OCI-LY7 (cell line): ENCODE measurements at regions not wholly inside any gene's neighbourhood (a gene's known extent, or its start where the extent isn't known, plus 50 kb on each side); places are given as distances from the start of the nearest gene placed in this dataset.

Experiments used
- BruUV-seq: library from RNA; stranded (reverse); fragments of 400-500 nt; replicated peaks from 2 replicates; lab custom pipeline; 2021; lab: Mats Ljungman, UMichigan
- CTCF ChIA-PET: fragments of 300-600 bp; sonication (Branson Sonifier 250); formaldehyde crosslinking; loops from one replicate; lab custom pipeline; 2022; ENCODE audit warnings: antibody characterized with exemption; ENCODE audit not compliant: unreplicated experiment; lab: Charles Lee
- POLR2A ChIA-PET: fragments of 300-600 bp; sonication (Branson Sonifier 250); formaldehyde crosslinking; loops from one replicate; lab custom pipeline; 2022; ENCODE audit warnings: antibody characterized with exemption; lab: Charles Lee
- DNase-seq: peaks from one replicate; pipeline ENCODE4 v3.0.0-alpha.2; 2015; ENCODE audit warnings: low spot score
- H2AFZ ChIP-seq: fragments of 200-600 bp; sonication (generic), shearing (Covaris generic); 2 replicates; pipeline ENCODE4 v1.6.1; 2014; ENCODE audit warnings: mild to moderate bottlenecking, antibody characterized with exemption, low read length, moderate library complexity
- H3K27ac ChIP-seq: fragments of 200-600 bp; sonication (generic); 2 replicates; pipeline ENCODE4 v1.5.1; 2014; ENCODE audit warnings: mixed run types, low read depth, mild to moderate bottlenecking, moderate library complexity, low read length, inconsistent platforms; ENCODE audit not compliant: poor library complexity, severe bottlenecking
- H3K36me3 ChIP-seq: fragments of 200-600 bp; sonication (generic); 2 replicates; pipeline ENCODE4 v1.6.1; 2014; ENCODE audit warnings: mild to moderate bottlenecking, antibody characterized with exemption, low read length, moderate library complexity, mixed read lengths; ENCODE audit not compliant: insufficient read depth
- H3K4me1 ChIP-seq: fragments of 200-600 bp; sonication (generic); 2 replicates; pipeline ENCODE4 v1.5.1; 2014; ENCODE audit warnings: mild to moderate bottlenecking, low read length; ENCODE audit not compliant: insufficient read depth, poor library complexity, severe bottlenecking
- H3K4me2 ChIP-seq: fragments of 200-600 bp; sonication (generic); 2 replicates; pipeline ENCODE4 v1.6.1; 2014; ENCODE audit warnings: mild to moderate bottlenecking, low read length
- H3K4me3 ChIP-seq: fragments of 200-600 bp; sonication (generic); 2 replicates; pipeline ENCODE4 v1.5.1; 2014; ENCODE audit warnings: mild to moderate bottlenecking, low read depth, low read length; ENCODE audit not compliant: poor library complexity, severe bottlenecking
- H3K79me2 ChIP-seq: fragments of 200-600 bp; sonication (generic); 2 replicates; pipeline ENCODE4 v1.6.1; 2016; ENCODE audit warnings: low read depth, mild to moderate bottlenecking, low read length, moderate library complexity, mixed read lengths; ENCODE audit not compliant: insufficient read depth
- H3K9me2 ChIP-seq: fragments of 200-600 bp; sonication (generic); 2 replicates; pipeline ENCODE4 v1.6.1; 2016; ENCODE audit warnings: mild to moderate bottlenecking, low read length, mixed read lengths; ENCODE audit not compliant: insufficient read depth
- H3K9me3 ChIP-seq: fragments of 200-600 bp; sonication (generic); 2 replicates; pipeline ENCODE4 v1.6.1; 2014; ENCODE audit warnings: mild to moderate bottlenecking, mixed run types, low read length, mixed read lengths
- H4K20me1 ChIP-seq: fragments of 200-600 bp; sonication (generic); 2 replicates; pipeline ENCODE4 v1.6.1; 2014; ENCODE audit warnings: mild to moderate bottlenecking, antibody characterized with exemption, low read length, moderate library complexity, mixed read lengths; ENCODE audit not compliant: insufficient read depth
- EZH2phosphoT487 ChIP-seq: fragments of 200-600 bp; sonication (generic); IDR thresholded peaks from 2 replicates; pipeline ENCODE4 v1.6.1; 2018; ENCODE audit warnings: low read depth, borderline replicate concordance, mild to moderate bottlenecking, mixed run types, antibody characterized with exemption, low read length, moderate library complexity, mixed read lengths
- intact Hi-C: fragments of 100-400 bp; cut with micrococcal nuclease; formaldehyde crosslinking; loops from one replicate; pipeline ENCODE4 v1.10.0; 2022; ENCODE audit not compliant: unreplicated experiment
- TF ChIP-seq, protein P1 (sequence below): fragments of 200-600 bp; sonication (generic); conservative IDR thresholded peaks from 2 replicates; pipeline ENCODE4 v1.5.1; 2014; ENCODE audit warnings: mild to moderate bottlenecking, antibody characterized with exemption, low read length, moderate library complexity, mixed read lengths

DNA sequence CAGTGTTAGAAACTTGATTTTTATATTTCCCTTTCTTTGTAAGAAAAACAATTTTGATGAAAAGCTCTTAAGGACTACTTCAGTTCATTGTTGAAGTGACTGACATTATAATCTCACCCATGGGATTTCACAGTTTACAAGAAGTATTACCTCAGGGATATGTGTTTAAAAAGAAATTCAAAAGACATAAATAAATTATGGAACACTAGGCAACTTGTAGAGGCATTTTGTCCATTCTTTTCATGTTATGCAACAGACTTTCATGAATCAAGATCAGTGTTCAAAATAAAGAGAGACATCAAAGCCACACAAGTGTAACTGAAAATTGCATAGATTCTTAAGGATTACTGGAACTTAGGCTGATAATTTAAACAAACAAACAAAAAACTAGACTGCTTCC, 196.8 kb upstream of the AGTR1 start:
- CTCF ChIA-PET: no interaction called here

DNA sequence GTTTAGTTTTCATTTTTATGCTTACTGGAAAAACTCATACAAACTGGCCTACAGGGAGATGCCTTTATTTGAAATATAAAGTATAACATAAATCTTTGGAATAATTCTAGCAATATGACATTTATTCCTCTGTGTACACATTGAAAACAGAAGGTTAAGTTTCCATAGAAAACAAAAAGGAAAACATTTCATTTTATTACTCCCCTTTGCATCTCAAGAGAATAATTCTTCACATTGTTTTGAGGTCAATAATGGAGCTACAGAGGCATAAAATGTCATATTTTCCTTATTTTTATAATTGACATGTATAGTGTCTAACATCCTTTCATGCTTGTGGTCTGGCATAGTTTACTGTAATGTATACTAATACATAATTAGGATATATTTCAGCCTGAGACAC, 187.6 kb upstream of the AGTR1 start:
- H3K4me3 ChIP-seq: no peak overlapping the region
- no peaks in the 10 kb centered on the region for H3K9me2 ChIP-seq
- H4K20me1 ChIP-seq: no peaks in the 10 kb centered on the region
- intact Hi-C loops: no loop called here
- DNase-seq: no peak
- no peak overlapping the region for H3K27ac ChIP-seq
- no peaks in the 10 kb centered on the region for H3K4me1 ChIP-seq
- no TSS peak for BruUV-seq
- no peak overlapping the region for H3K4me2 ChIP-seq
- TF ChIP-seq, protein P1, sequence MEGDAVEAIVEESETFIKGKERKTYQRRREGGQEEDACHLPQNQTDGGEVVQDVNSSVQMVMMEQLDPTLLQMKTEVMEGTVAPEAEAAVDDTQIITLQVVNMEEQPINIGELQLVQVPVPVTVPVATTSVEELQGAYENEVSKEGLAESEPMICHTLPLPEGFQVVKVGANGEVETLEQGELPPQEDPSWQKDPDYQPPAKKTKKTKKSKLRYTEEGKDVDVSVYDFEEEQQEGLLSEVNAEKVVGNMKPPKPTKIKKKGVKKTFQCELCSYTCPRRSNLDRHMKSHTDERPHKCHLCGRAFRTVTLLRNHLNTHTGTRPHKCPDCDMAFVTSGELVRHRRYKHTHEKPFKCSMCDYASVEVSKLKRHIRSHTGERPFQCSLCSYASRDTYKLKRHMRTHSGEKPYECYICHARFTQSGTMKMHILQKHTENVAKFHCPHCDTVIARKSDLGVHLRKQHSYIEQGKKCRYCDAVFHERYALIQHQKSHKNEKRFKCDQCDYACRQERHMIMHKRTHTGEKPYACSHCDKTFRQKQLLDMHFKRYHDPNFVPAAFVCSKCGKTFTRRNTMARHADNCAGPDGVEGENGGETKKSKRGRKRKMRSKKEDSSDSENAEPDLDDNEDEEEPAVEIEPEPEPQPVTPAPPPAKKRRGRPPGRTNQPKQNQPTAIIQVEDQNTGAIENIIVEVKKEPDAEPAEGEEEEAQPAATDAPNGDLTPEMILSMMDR: no peak
- TF ChIP-seq EZH2phosphoT487: no peak
- no peak overlapping the region for H2AFZ ChIP-seq
- POLR2A ChIA-PET: no interaction called here
- CTCF ChIA-PET: no interaction called here
- H3K9me3 ChIP-seq: no peaks in the 10 kb centered on the region
- no peaks in the 10 kb centered on the region for H3K79me2 ChIP-seq
- H3K36me3 ChIP-seq: no peaks in the 10 kb centered on the region

More for the DNA sequence above, 196.8 kb upstream of the AGTR1 start:
- Histone ChIP-seq H3K9me3 (no peaks in the 10 kb centered on the region), H4K20me1 (no peaks in the 10 kb centered on the region), H3K4me1 (no peaks in the 10 kb centered on the region), H3K4me3 (no peak overlapping the region), H3K27ac (no peak overlapping the region), H3K36me3 (no peaks in the 10 kb centered on the region), H3K4me2 (no peak overlapping the region), H2AFZ (no peak overlapping the region), H3K79me2 (no peaks in the 10 kb centered on the region), H3K9me2 (no peaks in the 10 kb centered on the region)
- intact Hi-C loops: no loop called here
- POLR2A ChIA-PET: no interaction called here
- no TSS peak for BruUV-seq
- TF ChIP-seq, protein P1: no peak
- no peak for DNase-seq

DNA sequence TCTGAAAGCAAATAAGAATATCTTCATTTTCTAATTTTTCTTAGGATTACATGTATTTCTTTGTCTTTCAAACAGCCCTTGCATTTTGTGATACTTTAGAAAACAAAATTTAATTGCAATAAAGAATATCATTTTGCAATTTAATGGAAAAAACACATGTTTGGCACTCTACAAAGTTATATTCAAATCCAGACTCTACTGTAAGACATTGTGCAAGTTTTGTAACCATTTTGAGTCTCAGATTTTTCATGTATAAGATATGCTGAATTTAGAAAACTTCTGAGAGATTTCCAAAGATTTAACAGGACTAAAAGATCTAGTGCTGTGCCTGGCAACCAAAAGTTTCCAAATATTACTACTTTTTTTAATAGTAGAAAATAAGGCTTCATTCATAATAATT, 187.1 kb upstream of the AGTR1 start:
- intact Hi-C loops: no loop called here
- BruUV-seq: no TSS peak
- CTCF ChIA-PET: no interaction called here

More for the DNA sequence above, 187.1 kb upstream of the AGTR1 start:
- H2AFZ ChIP-seq: no peak overlapping the region
- no peaks in the 10 kb centered on the region for H3K4me1 ChIP-seq
- no peaks in the 10 kb centered on the region for H3K79me2 ChIP-seq
- no peak overlapping the region for H3K4me2 ChIP-seq
- POLR2A ChIA-PET: no interaction called here
- H3K36me3 ChIP-seq: no peaks in the 10 kb centered on the region
- no peak for DNase-seq
- no peak overlapping the region for H3K27ac ChIP-seq
- H4K20me1 ChIP-seq: no peaks in the 10 kb centered on the region
- no peaks in the 10 kb centered on the region for H3K9me3 ChIP-seq
- no peak overlapping the region for H3K4me3 ChIP-seq
- TF ChIP-seq, protein P1: no peak
- TF ChIP-seq EZH2phosphoT487: no peak
- no peaks in the 10 kb centered on the region for H3K9me2 ChIP-seq
